ENCODE measurements at regions not wholly inside any gene's neighbourhood (a gene's known extent, or its start where the extent isn't known, plus 50 kb on each side); places are given as distances from the start of the nearest gene placed in this dataset.

DNA sequence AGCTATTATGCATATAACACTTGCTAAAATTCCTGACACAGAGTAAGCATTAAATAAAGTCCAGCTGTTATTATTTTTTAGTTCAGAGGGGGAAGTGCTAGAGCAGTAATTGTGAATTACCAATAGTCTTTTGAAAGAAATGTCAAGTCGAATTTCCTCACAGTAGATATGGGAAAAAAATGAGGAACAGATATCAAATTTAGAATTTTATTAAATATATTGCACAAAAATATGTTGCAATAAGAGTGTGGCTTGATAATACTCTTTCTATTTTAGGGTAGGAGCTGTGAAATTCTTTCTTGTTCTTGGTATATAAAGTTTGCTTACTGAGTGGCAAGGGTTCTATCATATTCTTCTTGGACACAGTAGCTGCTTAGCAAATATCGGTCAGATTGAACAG is 181.3 kb downstream of the NFKBIZ start:
- H3K79me2 ChIP-seq (replicated peaks; ENCODE audit: insufficient read depth, low read length), result no peaks in the 10 kb centered on the region
- H2AFZ ChIP-seq (ENCODE audit: low read depth, low read length), result no peak overlapping the region
- no peaks in the 10 kb centered on the region for H3F3A ChIP-seq (ENCODE audit: insufficient read depth, low read length, poor library complexity, severe bottlenecking)
- no peaks in the 10 kb centered on the region for H3K9me2 ChIP-seq (ENCODE audit: insufficient read depth, low read length)
- TF ChIP-seq TAF1 (IDR thresholded peaks at IDR 0.05; ENCODE audit: low read depth), result no peak
- TF ChIP-seq POLR2AphosphoS5 (IDR thresholded peaks at IDR 0.05), result no peak
- TF ChIP-seq EZH2 (IDR thresholded peaks at IDR 0.05; ENCODE audit: borderline replicate concordance, insufficient read depth, low read length, poor library complexity, severe bottlenecking), result no peak
- TF ChIP-seq SMC3 (conservative IDR thresholded peaks at IDR 0.05; ENCODE audit: poor library complexity), result no peak
- no peak overlapping the region for H3K9ac ChIP-seq (ENCODE audit: low read length)
- H3K9me3 ChIP-seq (ENCODE audit: low read length), result no peaks in the 10 kb centered on the region
- no peak overlapping the region for H3K4me3 ChIP-seq (ENCODE audit: low read length)
- no peak overlapping the region for H3K4me2 ChIP-seq (ENCODE audit: low read length)
- H3K27me3 ChIP-seq (ENCODE audit: insufficient read depth, low read depth, low read length), result no peaks in the 10 kb centered on the region
- no peaks in the 10 kb centered on the region for H4K20me1 ChIP-seq (ENCODE audit: insufficient read depth)
- no peak overlapping the region for H3K27ac ChIP-seq (ENCODE audit: low read length)
- no peaks in the 10 kb centered on the region for H3K36me3 ChIP-seq (ENCODE audit: insufficient read depth, low read length)

DNA sequence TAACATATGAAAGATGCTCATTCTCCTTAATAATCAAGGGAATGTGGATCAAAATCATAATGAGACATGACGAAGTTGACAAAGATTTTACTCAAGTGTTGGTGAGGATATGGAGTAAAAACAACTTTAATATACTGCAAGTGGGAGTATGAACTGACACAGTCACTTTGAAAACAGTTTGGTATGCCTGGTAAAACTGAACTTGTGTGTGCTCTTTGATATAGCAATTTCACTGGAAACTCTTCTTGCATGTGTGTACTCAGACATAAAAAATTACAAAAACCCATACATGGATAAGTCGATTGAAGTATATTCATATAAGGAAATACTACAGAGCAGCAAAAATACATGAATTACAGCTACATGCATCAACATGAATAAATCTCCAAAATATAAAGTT is 182.5 kb downstream of the NFKBIZ start:
- H2AFZ ChIP-seq (ENCODE audit: low read depth, low read length), result no peak overlapping the region
- H3K4me3 ChIP-seq (ENCODE audit: low read length), result no peak overlapping the region
- H3K4me2 ChIP-seq (ENCODE audit: low read length), result no peak overlapping the region
- TF ChIP-seq EZH2 (IDR thresholded peaks at IDR 0.05; ENCODE audit: borderline replicate concordance, insufficient read depth, low read length, poor library complexity, severe bottlenecking) (no peak), SMC3 (conservative IDR thresholded peaks at IDR 0.05; ENCODE audit: poor library complexity) (no peak), MXI1 (conservative IDR thresholded peaks at IDR 0.05; ENCODE audit: poor library complexity, severe bottlenecking) (no peak), POLR2AphosphoS5 (IDR thresholded peaks at IDR 0.05) (no peak), RAD21 (conservative IDR thresholded peaks at IDR 0.05) (no peak)
- TF ChIP-seq, protein P1, sequence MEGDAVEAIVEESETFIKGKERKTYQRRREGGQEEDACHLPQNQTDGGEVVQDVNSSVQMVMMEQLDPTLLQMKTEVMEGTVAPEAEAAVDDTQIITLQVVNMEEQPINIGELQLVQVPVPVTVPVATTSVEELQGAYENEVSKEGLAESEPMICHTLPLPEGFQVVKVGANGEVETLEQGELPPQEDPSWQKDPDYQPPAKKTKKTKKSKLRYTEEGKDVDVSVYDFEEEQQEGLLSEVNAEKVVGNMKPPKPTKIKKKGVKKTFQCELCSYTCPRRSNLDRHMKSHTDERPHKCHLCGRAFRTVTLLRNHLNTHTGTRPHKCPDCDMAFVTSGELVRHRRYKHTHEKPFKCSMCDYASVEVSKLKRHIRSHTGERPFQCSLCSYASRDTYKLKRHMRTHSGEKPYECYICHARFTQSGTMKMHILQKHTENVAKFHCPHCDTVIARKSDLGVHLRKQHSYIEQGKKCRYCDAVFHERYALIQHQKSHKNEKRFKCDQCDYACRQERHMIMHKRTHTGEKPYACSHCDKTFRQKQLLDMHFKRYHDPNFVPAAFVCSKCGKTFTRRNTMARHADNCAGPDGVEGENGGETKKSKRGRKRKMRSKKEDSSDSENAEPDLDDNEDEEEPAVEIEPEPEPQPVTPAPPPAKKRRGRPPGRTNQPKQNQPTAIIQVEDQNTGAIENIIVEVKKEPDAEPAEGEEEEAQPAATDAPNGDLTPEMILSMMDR (IDR thresholded peaks at IDR 0.05; ENCODE audit: poor library complexity, severe bottlenecking), result no peak
- TF ChIP-seq, protein P2, sequence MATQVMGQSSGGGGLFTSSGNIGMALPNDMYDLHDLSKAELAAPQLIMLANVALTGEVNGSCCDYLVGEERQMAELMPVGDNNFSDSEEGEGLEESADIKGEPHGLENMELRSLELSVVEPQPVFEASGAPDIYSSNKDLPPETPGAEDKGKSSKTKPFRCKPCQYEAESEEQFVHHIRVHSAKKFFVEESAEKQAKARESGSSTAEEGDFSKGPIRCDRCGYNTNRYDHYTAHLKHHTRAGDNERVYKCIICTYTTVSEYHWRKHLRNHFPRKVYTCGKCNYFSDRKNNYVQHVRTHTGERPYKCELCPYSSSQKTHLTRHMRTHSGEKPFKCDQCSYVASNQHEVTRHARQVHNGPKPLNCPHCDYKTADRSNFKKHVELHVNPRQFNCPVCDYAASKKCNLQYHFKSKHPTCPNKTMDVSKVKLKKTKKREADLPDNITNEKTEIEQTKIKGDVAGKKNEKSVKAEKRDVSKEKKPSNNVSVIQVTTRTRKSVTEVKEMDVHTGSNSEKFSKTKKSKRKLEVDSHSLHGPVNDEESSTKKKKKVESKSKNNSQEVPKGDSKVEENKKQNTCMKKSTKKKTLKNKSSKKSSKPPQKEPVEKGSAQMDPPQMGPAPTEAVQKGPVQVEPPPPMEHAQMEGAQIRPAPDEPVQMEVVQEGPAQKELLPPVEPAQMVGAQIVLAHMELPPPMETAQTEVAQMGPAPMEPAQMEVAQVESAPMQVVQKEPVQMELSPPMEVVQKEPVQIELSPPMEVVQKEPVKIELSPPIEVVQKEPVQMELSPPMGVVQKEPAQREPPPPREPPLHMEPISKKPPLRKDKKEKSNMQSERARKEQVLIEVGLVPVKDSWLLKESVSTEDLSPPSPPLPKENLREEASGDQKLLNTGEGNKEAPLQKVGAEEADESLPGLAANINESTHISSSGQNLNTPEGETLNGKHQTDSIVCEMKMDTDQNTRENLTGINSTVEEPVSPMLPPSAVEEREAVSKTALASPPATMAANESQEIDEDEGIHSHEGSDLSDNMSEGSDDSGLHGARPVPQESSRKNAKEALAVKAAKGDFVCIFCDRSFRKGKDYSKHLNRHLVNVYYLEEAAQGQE (IDR thresholded peaks at IDR 0.05; ENCODE audit: borderline replicate concordance), result no peak
- no peak overlapping the region for H3K9ac ChIP-seq (ENCODE audit: low read length)
- no peaks in the 10 kb centered on the region for H3K36me3 ChIP-seq (ENCODE audit: insufficient read depth, low read length)
- no peaks in the 10 kb centered on the region for H3F3A ChIP-seq (ENCODE audit: insufficient read depth, low read length, poor library complexity, severe bottlenecking)
- no peaks in the 10 kb centered on the region for H3K27me3 ChIP-seq (ENCODE audit: insufficient read depth, low read depth, low read length)
- H3K9me2 ChIP-seq (ENCODE audit: insufficient read depth, low read length), result no peaks in the 10 kb centered on the region
- H3K9me3 ChIP-seq (ENCODE audit: low read length), result no peaks in the 10 kb centered on the region
- H4K20me1 ChIP-seq (ENCODE audit: insufficient read depth), result no peaks in the 10 kb centered on the region
- no peak overlapping the region for H3K27ac ChIP-seq (ENCODE audit: low read length)
- no peaks in the 10 kb centered on the region for H3K79me2 ChIP-seq (replicated peaks; ENCODE audit: insufficient read depth, low read length)
